C4-2B (cell line): ENCODE measurements at regions not wholly inside any gene's neighbourhood (a gene's known extent, or its start where the extent isn't known, plus 50 kb on each side); places are given as distances from the start of the nearest gene placed in this dataset.

Experiments
- H3K27ac ChIP-seq: fragments of 450-650 bp; 2 replicates; pipeline ENCODE4 v1.5.1; 2017
- CTCF ChIP-seq: fragments of 450-650 bp; conservative IDR thresholded peaks from 2 replicates; pipeline ENCODE4 v1.5.1; 2017; ENCODE audit warnings: mild to moderate bottlenecking
- ZFX ChIP-seq: fragments of 450-650 bp; IDR thresholded peaks from 2 replicates; pipeline ENCODE4 v1.6.1; 2017

GRCh38 chr2:48249631-48250473, 64.6 kb upstream of the FOXN2 start:
- H3K27ac ChIP-seq = no peak overlapping the region
- TF ChIP-seq CTCF (no peak), ZFX (no peak)

GRCh38 chr2:48250474-48250844, 64.0 kb upstream of the FOXN2 start:
- no peak for TF ChIP-seq ZFX
- no peak for TF ChIP-seq CTCF
- no peak overlapping the region for H3K27ac ChIP-seq

- no peak overlapping the region for H3K27ac ChIP-seq
Measured at GRCh38 chr2:48250943-48251342, 63.5 kb upstream of the FOXN2 start.

GRCh38 chr2:48251437-48252148, 62.9 kb upstream of the FOXN2 start:
- no peak for TF ChIP-seq CTCF
- TF ChIP-seq ZFX = no peak
- H3K27ac ChIP-seq = no peak overlapping the region

More at GRCh38 chr2:48250943-48251342, 63.5 kb upstream of the FOXN2 start:
- TF ChIP-seq CTCF = no peak
- no peak for TF ChIP-seq ZFX

GRCh38 chr2:48253301-48253700, 61.2 kb upstream of the FOXN2 start:
- no peak overlapping the region for H3K27ac ChIP-seq
- TF ChIP-seq CTCF = no peak
- TF ChIP-seq ZFX = no peak

- TF ChIP-seq ZFX (no peak), CTCF (no peak)
- H3K27ac ChIP-seq = no peak overlapping the region
Measured at GRCh38 chr2:48254839-48255238, 59.6 kb upstream of the FOXN2 start.

GRCh38 chr2:48257456-48257855, 57.0 kb upstream of the FOXN2 start:
- no peak overlapping the region for H3K27ac ChIP-seq
- TF ChIP-seq CTCF = no peak
- no peak for TF ChIP-seq ZFX
